Fibroblast of lung (primary cell): ENCODE measurements at regions not wholly inside any gene's neighbourhood (a gene's known extent, or its start where the extent isn't known, plus 50 kb on each side); places are given as distances from the start of the nearest gene placed in this dataset.

Experiments used
- DNase-seq, 2 donors: peaks; one replicate each; pipeline versions ENCODE4 v3.0.0 to v3.0.0-alpha.2; 2010; ENCODE audit warnings: low read depth in 2 of 2
- H2AFZ ChIP-seq: 2 replicates; pipeline ENCODE4 v1.5.1; 2012; ENCODE audit warnings: low read length, control low read depth, inconsistent platforms
- H3K27ac ChIP-seq: 2 replicates; pipeline ENCODE4 v1.5.1; 2011; ENCODE audit warnings: low read length, control low read depth; ENCODE audit not compliant: insufficient read depth
- H3K27me3 ChIP-seq: 2 replicates; pipeline ENCODE4 v1.5.1; 2011; ENCODE audit warnings: mild to moderate bottlenecking, low read length; ENCODE audit not compliant: control insufficient read depth, insufficient read depth
- H3K36me3 ChIP-seq: 2 replicates; pipeline ENCODE4 v1.5.1; 2011; ENCODE audit warnings: low read length; ENCODE audit not compliant: control insufficient read depth, insufficient read depth
- H3K4me1 ChIP-seq: 2 replicates; pipeline ENCODE4 v1.5.1; 2011; ENCODE audit warnings: low read length; ENCODE audit not compliant: control insufficient read depth, insufficient read depth; ENCODE audit errors: extremely low read depth
- H3K4me2 ChIP-seq: 2 replicates; pipeline ENCODE4 v1.5.1; 2011; ENCODE audit warnings: low read length, control low read depth; ENCODE audit not compliant: insufficient read depth; ENCODE audit errors: extremely low read depth
- H3K4me3 ChIP-seq, 4 experiments: fragments of 200-600 bp in 1 of 4; sonication (generic) in 1 of 4; replicated peaks in 1 of 4; 2 replicates each; pipeline ENCODE4 v1.5.1; 2011 to 2016; ENCODE audit warnings: low read length in 4 of 4, low read depth in 3 of 4, mild to moderate bottlenecking in 3 of 4, control low read depth in 2 of 4, inconsistent platforms in 1 of 4, mixed read lengths in 1 of 4; ENCODE audit not compliant: insufficient read depth in 1 of 4; ENCODE audit errors: control extremely low read depth in 1 of 4
- H3K79me2 ChIP-seq: 2 replicates; pipeline ENCODE4 v1.5.1; 2012; ENCODE audit warnings: mild to moderate bottlenecking, low read length, inconsistent platforms; ENCODE audit not compliant: control insufficient read depth, insufficient read depth
- H3K9ac ChIP-seq: 2 replicates; pipeline ENCODE4 v1.5.1; 2011; ENCODE audit warnings: mild to moderate bottlenecking, low read length, control low read depth; ENCODE audit not compliant: insufficient read depth
- H3K9me3 ChIP-seq: 2 replicates; pipeline ENCODE4 v1.5.1; 2012; ENCODE audit warnings: low read depth, low read length; ENCODE audit not compliant: control insufficient read depth, insufficient read depth
- H4K20me1 ChIP-seq: 2 replicates; pipeline ENCODE4 v1.5.1; 2011; ENCODE audit warnings: low read length; ENCODE audit not compliant: control insufficient read depth, insufficient read depth; ENCODE audit errors: extremely low read depth
- EZH2 ChIP-seq: IDR thresholded peaks from 2 replicates; pipeline ENCODE4 v1.5.1; 2012; ENCODE audit warnings: low read length, control low read depth, mild to moderate bottlenecking; ENCODE audit errors: missing control alignments
- TF ChIP-seq, protein P1 (sequence below), 2 donors: IDR thresholded peaks in 1 of 2; conservative IDR thresholded peaks in 1 of 2; 1 replicate in 1 of 2; 2 replicates in 1 of 2; pipeline ENCODE4 v1.5.1; 2011 to 2012; ENCODE audit warnings: low read length in 2 of 2, control low read depth in 1 of 2, inconsistent platforms in 1 of 2, low read depth in 1 of 2, mild to moderate bottlenecking in 1 of 2

- Histone ChIP-seq H3K4me3 (no peak overlapping the region), H3K9me3 (no peaks in the 10 kb centered on the region), H3K4me2 (no peak overlapping the region), H2AFZ (no peak overlapping the region), H3K79me2 (no peaks in the 10 kb centered on the region), H3K27ac (no peak overlapping the region), H3K9ac (no peak overlapping the region), H3K36me3 (no peaks in the 10 kb centered on the region), H3K27me3 (no peaks in the 10 kb centered on the region), H4K20me1 (no peaks in the 10 kb centered on the region), H3K4me1 (no peaks in the 10 kb centered on the region)
- peak in 1 of 2 donors; percentile 40 for DNase-seq
- TF ChIP-seq, protein P1, sequence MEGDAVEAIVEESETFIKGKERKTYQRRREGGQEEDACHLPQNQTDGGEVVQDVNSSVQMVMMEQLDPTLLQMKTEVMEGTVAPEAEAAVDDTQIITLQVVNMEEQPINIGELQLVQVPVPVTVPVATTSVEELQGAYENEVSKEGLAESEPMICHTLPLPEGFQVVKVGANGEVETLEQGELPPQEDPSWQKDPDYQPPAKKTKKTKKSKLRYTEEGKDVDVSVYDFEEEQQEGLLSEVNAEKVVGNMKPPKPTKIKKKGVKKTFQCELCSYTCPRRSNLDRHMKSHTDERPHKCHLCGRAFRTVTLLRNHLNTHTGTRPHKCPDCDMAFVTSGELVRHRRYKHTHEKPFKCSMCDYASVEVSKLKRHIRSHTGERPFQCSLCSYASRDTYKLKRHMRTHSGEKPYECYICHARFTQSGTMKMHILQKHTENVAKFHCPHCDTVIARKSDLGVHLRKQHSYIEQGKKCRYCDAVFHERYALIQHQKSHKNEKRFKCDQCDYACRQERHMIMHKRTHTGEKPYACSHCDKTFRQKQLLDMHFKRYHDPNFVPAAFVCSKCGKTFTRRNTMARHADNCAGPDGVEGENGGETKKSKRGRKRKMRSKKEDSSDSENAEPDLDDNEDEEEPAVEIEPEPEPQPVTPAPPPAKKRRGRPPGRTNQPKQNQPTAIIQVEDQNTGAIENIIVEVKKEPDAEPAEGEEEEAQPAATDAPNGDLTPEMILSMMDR (conservative IDR thresholded peaks at IDR 0.05 in 1 of 2, IDR thresholded peaks at IDR 0.05 in 1 of 2; ENCODE audit: low read depth in 1 of 2, low read length in 2 of 2): no peak
- TF ChIP-seq EZH2: no peak
These were observed 85.5 kb upstream of the DTNA start for GRCh38 chr18:34624551-34624950.

- H3K36me3 ChIP-seq: no peaks in the 10 kb centered on the region
- H3K4me1 ChIP-seq: no peaks in the 10 kb centered on the region
- H2AFZ ChIP-seq: no peak overlapping the region
- H4K20me1 ChIP-seq: no peaks in the 10 kb centered on the region
- H3K9ac ChIP-seq: no peak overlapping the region
- H3K79me2 ChIP-seq: no peaks in the 10 kb centered on the region
- H3K9me3 ChIP-seq: no peaks in the 10 kb centered on the region
- no peak for TF ChIP-seq EZH2
- TF ChIP-seq, protein P1 (conservative IDR thresholded peaks at IDR 0.05 in 1 of 2, IDR thresholded peaks at IDR 0.05 in 1 of 2; ENCODE audit: low read depth in 1 of 2, low read length in 2 of 2): no peak
- no peaks in the 10 kb centered on the region for H3K27me3 ChIP-seq
- H3K27ac ChIP-seq: no peak overlapping the region
- H3K4me3 ChIP-seq: no peak overlapping the region
- DNase-seq: peak; percentile 21 to 57
- H3K4me2 ChIP-seq: no peak overlapping the region
These were observed 83.5 kb upstream of the DTNA start for GRCh38 chr18:34626404-34627136.

GRCh38 chr18:34627137-34627920 is 82.8 kb upstream of the DTNA start:
- no peaks in the 10 kb centered on the region for H3K4me1 ChIP-seq
- no peaks in the 10 kb centered on the region for H3K9me3 ChIP-seq
- no peak overlapping the region for H3K9ac ChIP-seq
- H3K27me3 ChIP-seq: no peaks in the 10 kb centered on the region
- H4K20me1 ChIP-seq: no peaks in the 10 kb centered on the region
- no peaks in the 10 kb centered on the region for H3K79me2 ChIP-seq
- H3K4me3 ChIP-seq: no peak overlapping the region
- H3K4me2 ChIP-seq: no peak overlapping the region
- no peak for DNase-seq
- no peak overlapping the region for H3K27ac ChIP-seq
- H2AFZ ChIP-seq: no peak overlapping the region
- no peaks in the 10 kb centered on the region for H3K36me3 ChIP-seq
- TF ChIP-seq, protein P1 (conservative IDR thresholded peaks at IDR 0.05 in 1 of 2, IDR thresholded peaks at IDR 0.05 in 1 of 2; ENCODE audit: low read depth in 1 of 2, low read length in 2 of 2): no peak
- no peak for TF ChIP-seq EZH2
